IPS-11a (cell line): ENCODE measurements at regions not wholly inside any gene's neighbourhood (a gene's known extent, or its start where the extent isn't known, plus 50 kb on each side); places are given as distances from the start of the nearest gene placed in this dataset.

Source experiments
- H3K4me3 ChIP-seq: one replicate; pipeline ENCODE4 v1.5.1; 2013; ENCODE audit warnings: low read depth, low read length, control low read depth

- H3K4me3 ChIP-seq: no peak overlapping the region
Measured at GRCh38 chr10:131442271-131442670, 130.8 kb upstream of the TCERG1L start.

GRCh38 chr10:131444286-131444685 is 132.8 kb upstream of the TCERG1L start:
- H3K4me3 ChIP-seq: no peak overlapping the region

GRCh38 chr10:131444862-131445461 is 133.4 kb upstream of the TCERG1L start:
- H3K4me3 ChIP-seq: no peak overlapping the region

- no peak overlapping the region for H3K4me3 ChIP-seq
Measured at GRCh38 chr10:131445623-131446022, 134.1 kb upstream of the TCERG1L start.

- H3K4me3 ChIP-seq: no peak overlapping the region
Measured at GRCh38 chr10:131446171-131446570, 134.7 kb upstream of the TCERG1L start.

GRCh38 chr10:131448171-131448570 is 136.7 kb upstream of the TCERG1L start:
- no peak overlapping the region for H3K4me3 ChIP-seq

- H3K4me3 ChIP-seq: no peak overlapping the region
Measured at GRCh38 chr10:131448883-131449282, 137.4 kb upstream of the TCERG1L start.

GRCh38 chr10:131450216-131450765 is 138.8 kb upstream of the TCERG1L start:
- H3K4me3 ChIP-seq: no peak overlapping the region

GRCh38 chr10:131451407-131452015 is 140.0 kb upstream of the TCERG1L start:
- H3K4me3 ChIP-seq: no peak overlapping the region

GRCh38 chr10:131452926-131453720 is 141.6 kb upstream of the TCERG1L start:
- peak overlapping the region; percentile 4 for H3K4me3 ChIP-seq

- H3K4me3 ChIP-seq: peak overlapping the region; percentile 6
Measured at GRCh38 chr10:131453721-131454634, 142.5 kb upstream of the TCERG1L start.

GRCh38 chr10:131456411-131456810 is 144.9 kb upstream of the TCERG1L start:
- H3K4me3 ChIP-seq: no peak overlapping the region

GRCh38 chr10:131461093-131461492 is 149.6 kb upstream of the TCERG1L start:
- no peak overlapping the region for H3K4me3 ChIP-seq

- H3K4me3 ChIP-seq: no peak overlapping the region
Measured at GRCh38 chr10:131464789-131465188, 153.3 kb upstream of the TCERG1L start.

- no peak overlapping the region for H3K4me3 ChIP-seq
Measured at GRCh38 chr10:131469551-131469950, 158.0 kb upstream of the TCERG1L start.

GRCh38 chr10:131473645-131474044 is 162.1 kb upstream of the TCERG1L start:
- H3K4me3 ChIP-seq: no peak overlapping the region

- H3K4me3 ChIP-seq: no peak overlapping the region
Measured at GRCh38 chr10:131474416-131474815, 162.9 kb upstream of the TCERG1L start.

- H3K4me3 ChIP-seq: no peak overlapping the region
Measured at GRCh38 chr10:131475043-131475442, 163.5 kb upstream of the TCERG1L start.

- no peak overlapping the region for H3K4me3 ChIP-seq
Measured at GRCh38 chr10:131475803-131476202, 164.3 kb upstream of the TCERG1L start.

- no peak overlapping the region for H3K4me3 ChIP-seq
Measured at GRCh38 chr10:131477457-131478121, 166.1 kb upstream of the TCERG1L start.
